Liver (tissue), 3 donors: ENCODE measurements at regions not wholly inside any gene's neighbourhood (a gene's known extent, or its start where the extent isn't known, plus 50 kb on each side); places are given as distances from the start of the nearest gene placed in this dataset.

Experiments used
- CTCF ChIP-seq: fragments of 150-350 bp; IDR thresholded peaks from 2 replicates; pipeline ENCODE4 v1.5.1; 2017; ENCODE audit warnings: improper control_type of control experiment, low read depth, low read length; ENCODE audit not compliant: missing input control
- GABPA ChIP-seq, 2 donors: IDR thresholded peaks in 1 of 2; conservative IDR thresholded peaks in 1 of 2; 2 replicates each; pipeline ENCODE4 v1.6.1; 2016; ENCODE audit warnings: antibody characterized with exemption in 2 of 2, mild to moderate bottlenecking in 1 of 2, moderate library complexity in 1 of 2
- JUND ChIP-seq, 2 donors: IDR thresholded peaks; 2 replicates each; pipeline ENCODE4 v1.6.1; 2016; ENCODE audit warnings: antibody characterized with exemption in 2 of 2
- NR2F2 ChIP-seq: IDR thresholded peaks from 2 replicates; pipeline ENCODE4 v1.6.1; 2016; ENCODE audit warnings: antibody characterized with exemption
- TAF1 ChIP-seq: conservative IDR thresholded peaks from 2 replicates; pipeline ENCODE4 v1.6.1; 2016; ENCODE audit warnings: antibody characterized with exemption, mild to moderate bottlenecking
- YY1 ChIP-seq: IDR thresholded peaks from 2 replicates; pipeline ENCODE4 v1.6.1; 2016; ENCODE audit warnings: antibody characterized with exemption, mild to moderate bottlenecking
- TF ChIP-seq, protein P1 (sequence below): IDR thresholded peaks from 2 replicates; pipeline ENCODE4 v1.6.1; 2016; ENCODE audit warnings: antibody characterized with exemption
- donor health status: healthy.
- donor health status: healthy.

- TF ChIP-seq TAF1, result no peak
- no peak for TF ChIP-seq CTCF
- TF ChIP-seq, protein P1, sequence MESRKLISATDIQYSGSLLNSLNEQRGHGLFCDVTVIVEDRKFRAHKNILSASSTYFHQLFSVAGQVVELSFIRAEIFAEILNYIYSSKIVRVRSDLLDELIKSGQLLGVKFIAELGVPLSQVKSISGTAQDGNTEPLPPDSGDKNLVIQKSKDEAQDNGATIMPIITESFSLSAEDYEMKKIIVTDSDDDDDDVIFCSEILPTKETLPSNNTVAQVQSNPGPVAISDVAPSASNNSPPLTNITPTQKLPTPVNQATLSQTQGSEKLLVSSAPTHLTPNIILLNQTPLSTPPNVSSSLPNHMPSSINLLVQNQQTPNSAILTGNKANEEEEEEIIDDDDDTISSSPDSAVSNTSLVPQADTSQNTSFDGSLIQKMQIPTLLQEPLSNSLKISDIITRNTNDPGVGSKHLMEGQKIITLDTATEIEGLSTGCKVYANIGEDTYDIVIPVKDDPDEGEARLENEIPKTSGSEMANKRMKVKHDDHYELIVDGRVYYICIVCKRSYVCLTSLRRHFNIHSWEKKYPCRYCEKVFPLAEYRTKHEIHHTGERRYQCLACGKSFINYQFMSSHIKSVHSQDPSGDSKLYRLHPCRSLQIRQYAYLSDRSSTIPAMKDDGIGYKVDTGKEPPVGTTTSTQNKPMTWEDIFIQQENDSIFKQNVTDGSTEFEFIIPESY, result no peak
- no peak for TF ChIP-seq NR2F2
- TF ChIP-seq JUND (IDR thresholded peaks at IDR 0.05), result no peak
- no peak for TF ChIP-seq YY1
- no peak for TF ChIP-seq GABPA (IDR thresholded peaks at IDR 0.05 in 1 of 2, conservative IDR thresholded peaks at IDR 0.05 in 1 of 2)
These were observed 61.5 kb upstream of the ADRA2C start for GRCh38 chr4:3704669-3705068.
